Neuron (in vitro differentiated cells): ENCODE measurements at regions not wholly inside any gene's neighbourhood (a gene's known extent, or its start where the extent isn't known, plus 50 kb on each side); places are given as distances from the start of the nearest gene placed in this dataset.
"Not testable (repeated sequence)": the region's sequence is repeated elsewhere in the genome, so short reads cannot be mapped to it uniquely, and the experiment has no call there.

ENCODE experiments used
- H2AFZ ChIP-seq: one replicate; pipeline ENCODE4 v1.6.1; 2013; ENCODE audit warnings: low read depth, mild to moderate bottlenecking, inconsistent platforms, low read length, moderate library complexity
- H3K27me3 ChIP-seq: one replicate; pipeline ENCODE4 v1.6.1; 2013; ENCODE audit warnings: low read length; ENCODE audit not compliant: insufficient read depth
- H3K36me3 ChIP-seq: one replicate; pipeline ENCODE4 v1.6.1; 2013; ENCODE audit warnings: low read length; ENCODE audit not compliant: insufficient read depth
- H3K4me1 ChIP-seq: one replicate; pipeline ENCODE4 v1.6.1; 2013; ENCODE audit warnings: low read length; ENCODE audit not compliant: insufficient read depth
- H3K4me3 ChIP-seq: 2 replicates; pipeline ENCODE4 v1.5.1; 2013; ENCODE audit warnings: mild to moderate bottlenecking, low read length, moderate library complexity
- H3K9me3 ChIP-seq: one replicate; pipeline ENCODE4 v1.6.1; 2013; ENCODE audit warnings: low read length

- Histone ChIP-seq H3K27me3 (no peaks in the 10 kb centered on the region), H3K9me3 (no peaks in the 10 kb centered on the region), H3K4me3 (no peak overlapping the region), H3K4me1 (no peaks in the 10 kb centered on the region), H3K36me3 (no peaks in the 10 kb centered on the region), H2AFZ (no peak overlapping the region)
These were observed 272.7 kb upstream of the BTG1 start for GRCh38 chr12:92418381-92418780.

GRCh38 chr12:92417373-92417772 is 271.7 kb upstream of the BTG1 start:
- no peaks in the 10 kb centered on the region for H3K27me3 ChIP-seq
- peaks cover 5% of the 10 kb centered on the region for H3K4me1 ChIP-seq
- H3K36me3 ChIP-seq, result no peaks in the 10 kb centered on the region
- no peak overlapping the region for H3K4me3 ChIP-seq
- H3K9me3 ChIP-seq, result no peaks in the 10 kb centered on the region
- no peak overlapping the region for H2AFZ ChIP-seq

GRCh38 chr12:92416385-92416812 is 270.8 kb upstream of the BTG1 start:
- H3K36me3 ChIP-seq, result no peaks in the 10 kb centered on the region
- H3K27me3 ChIP-seq, result no peaks in the 10 kb centered on the region
- no peak overlapping the region for H2AFZ ChIP-seq
- no peaks in the 10 kb centered on the region for H3K9me3 ChIP-seq
- no peak overlapping the region for H3K4me3 ChIP-seq
- H3K4me1 ChIP-seq, result peaks cover 6% of the 10 kb centered on the region

- Histone ChIP-seq H3K4me3 (no peak overlapping the region), H3K36me3 (no peaks in the 10 kb centered on the region), H3K27me3 (no peaks in the 10 kb centered on the region), H3K4me1 (peaks cover 6% of the 10 kb centered on the region), H2AFZ (no peak overlapping the region), H3K9me3 (no peaks in the 10 kb centered on the region)
These were observed 268.8 kb upstream of the BTG1 start for GRCh38 chr12:92414170-92415070.

- peaks cover 6% of the 10 kb centered on the region for H3K4me1 ChIP-seq
- no peaks in the 10 kb centered on the region for H3K27me3 ChIP-seq
- H3K4me3 ChIP-seq, result no peak overlapping the region
- H2AFZ ChIP-seq, result no peak overlapping the region
- no peaks in the 10 kb centered on the region for H3K36me3 ChIP-seq
- H3K9me3 ChIP-seq, result no peaks in the 10 kb centered on the region
These were observed 267.6 kb upstream of the BTG1 start for GRCh38 chr12:92413286-92413685.

GRCh38 chr12:92412856-92413255 is 267.2 kb upstream of the BTG1 start:
- no peaks in the 10 kb centered on the region for H3K36me3 ChIP-seq
- H2AFZ ChIP-seq, result no peak overlapping the region
- no peak overlapping the region for H3K4me3 ChIP-seq
- H3K9me3 ChIP-seq, result no peaks in the 10 kb centered on the region
- H3K4me1 ChIP-seq, result peaks cover 6% of the 10 kb centered on the region
- no peaks in the 10 kb centered on the region for H3K27me3 ChIP-seq

- Histone ChIP-seq H3K27me3 (no peaks in the 10 kb centered on the region), H3K4me1 (peaks cover 6% of the 10 kb centered on the region), H2AFZ (no peak overlapping the region), H3K4me3 (no peak overlapping the region), H3K36me3 (no peaks in the 10 kb centered on the region), H3K9me3 (no peaks in the 10 kb centered on the region)
These were observed 266.0 kb upstream of the BTG1 start for GRCh38 chr12:92411687-92412086.

GRCh38 chr12:92408072-92408900 is 262.6 kb upstream of the BTG1 start:
- H2AFZ ChIP-seq, result no peak overlapping the region
- H3K4me1 ChIP-seq, result peaks cover 6% of the 10 kb centered on the region
- H3K36me3 ChIP-seq, result no peaks in the 10 kb centered on the region
- no peak overlapping the region for H3K4me3 ChIP-seq
- no peaks in the 10 kb centered on the region for H3K9me3 ChIP-seq
- H3K27me3 ChIP-seq, result no peaks in the 10 kb centered on the region

GRCh38 chr12:92406404-92407070 is 260.9 kb upstream of the BTG1 start:
- H3K9me3 ChIP-seq, H3K27me3 ChIP-seq, H3K36me3 ChIP-seq, H3K4me1 ChIP-seq, H2AFZ ChIP-seq, H3K4me3 ChIP-seq: not testable (repeated sequence)

GRCh38 chr12:92405801-92406251 is 260.2 kb upstream of the BTG1 start:
- H3K4me1 ChIP-seq, H2AFZ ChIP-seq, H3K4me3 ChIP-seq, H3K9me3 ChIP-seq, H3K36me3 ChIP-seq, H3K27me3 ChIP-seq: not testable (repeated sequence)

GRCh38 chr12:92404921-92405320 is 259.3 kb upstream of the BTG1 start:
- Histone ChIP-seq H3K36me3 (no peaks in the 10 kb centered on the region), H2AFZ (no peak overlapping the region), H3K27me3 (no peaks in the 10 kb centered on the region), H3K4me3 (no peak overlapping the region), H3K4me1 (no peaks in the 10 kb centered on the region), H3K9me3 (no peaks in the 10 kb centered on the region)

- no peak overlapping the region for H3K4me3 ChIP-seq
- no peaks in the 10 kb centered on the region for H3K9me3 ChIP-seq
- H3K36me3 ChIP-seq, result no peaks in the 10 kb centered on the region
- H3K4me1 ChIP-seq, result no peaks in the 10 kb centered on the region
- H2AFZ ChIP-seq, result no peak overlapping the region
- H3K27me3 ChIP-seq, result no peaks in the 10 kb centered on the region
These were observed 258.7 kb upstream of the BTG1 start for GRCh38 chr12:92404259-92404894.
